ENCODE measurements at regions not wholly inside any gene's neighbourhood (a gene's known extent, or its start where the extent isn't known, plus 50 kb on each side); places are given as distances from the start of the nearest gene placed in this dataset.

DNA sequence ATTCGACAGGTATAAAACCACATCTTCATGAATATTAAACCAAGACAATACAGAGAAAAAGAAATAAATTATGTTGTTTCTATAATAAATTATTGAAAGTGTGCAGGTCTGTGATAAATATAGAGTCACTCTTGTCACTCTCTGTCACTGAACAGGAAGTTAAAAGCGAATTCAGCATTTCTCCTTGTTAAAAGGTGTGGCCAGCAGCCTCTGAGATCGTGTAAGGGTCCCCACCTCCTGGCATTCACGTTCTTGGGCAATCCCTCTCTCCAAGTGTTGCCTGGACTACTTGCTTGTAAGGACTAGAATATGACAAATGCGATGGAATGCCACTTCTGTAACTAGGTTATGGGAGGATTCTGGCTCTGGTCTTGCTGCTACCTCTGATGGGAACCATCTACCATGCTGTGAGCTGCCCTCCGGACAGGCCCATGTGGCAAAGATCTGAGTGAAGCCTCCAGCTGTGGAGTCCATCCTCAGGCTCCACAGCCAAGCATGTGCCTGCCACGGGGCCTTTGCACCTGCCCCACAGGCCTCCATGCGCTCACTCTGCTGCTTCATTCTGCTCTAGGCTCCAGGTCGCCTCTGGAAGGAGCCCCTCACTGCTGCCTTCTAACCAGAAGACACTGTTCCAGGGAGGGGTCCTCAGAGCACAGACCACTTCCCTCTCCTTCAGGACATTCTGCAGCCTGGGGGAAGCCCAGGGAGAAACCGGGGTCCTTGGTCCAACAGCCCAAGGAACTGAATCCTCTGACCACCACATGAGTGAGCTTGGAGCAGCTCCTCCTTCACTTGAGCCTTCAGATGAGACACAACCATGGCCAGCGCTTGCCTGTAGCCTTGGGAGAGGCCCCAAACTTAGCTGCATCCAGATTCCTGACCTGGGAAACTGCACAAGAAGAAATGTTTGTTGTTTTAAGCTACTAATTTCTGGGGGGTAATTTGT lies 202.9 kb upstream of the HDAC4 start:
- Histone ChIP-seq H3K27ac (ENCODE audit: low read depth) (no peak overlapping the region), H3K9me2 (ENCODE audit: insufficient read depth) (peaks cover 5% of the 10 kb centered on the region; the same call in 1 of the 2 replicates), H3K79me2 (replicated peaks; ENCODE audit: insufficient read depth) (no peaks in the 10 kb centered on the region), H2AFZ (no peak overlapping the region), H3K4me3 (no peak overlapping the region), H4K20me1 (replicated peaks; ENCODE audit: insufficient read depth) (no peaks in the 10 kb centered on the region), H3F3A (replicated peaks; ENCODE audit: low read depth) (no peaks in the 10 kb centered on the region), H3K4me1 (ENCODE audit: insufficient read depth) (no peaks in the 10 kb centered on the region; the same call in 1 of the 2 replicates), H3K36me3 (ENCODE audit: insufficient read depth) (no peaks in the 10 kb centered on the region), H3K27me3 (ENCODE audit: insufficient read depth) (no peaks in the 10 kb centered on the region), H3K4me2 (no peak overlapping the region)
- TF ChIP-seq CREB1 (CRISPR knock-in tag; IDR thresholded peaks at IDR 0.05; ENCODE audit: low read depth) (no peak), STAT1 (IDR thresholded peaks at IDR 0.05; ENCODE audit: unreplicated experiment) (no peak), ZNF331 (CRISPR knock-in tag; IDR thresholded peaks at IDR 0.05; ENCODE audit: low read depth) (no peak), EZH2 (IDR thresholded peaks at IDR 0.05; ENCODE audit: low read depth, unreplicated experiment) (no peak), NANOG (IDR thresholded peaks at IDR 0.05; ENCODE audit: borderline replicate concordance) (no peak), EZH2phosphoT487 (IDR thresholded peaks at IDR 0.05; ENCODE audit: unreplicated experiment) (no peak)
- TF ChIP-seq, protein P1, sequence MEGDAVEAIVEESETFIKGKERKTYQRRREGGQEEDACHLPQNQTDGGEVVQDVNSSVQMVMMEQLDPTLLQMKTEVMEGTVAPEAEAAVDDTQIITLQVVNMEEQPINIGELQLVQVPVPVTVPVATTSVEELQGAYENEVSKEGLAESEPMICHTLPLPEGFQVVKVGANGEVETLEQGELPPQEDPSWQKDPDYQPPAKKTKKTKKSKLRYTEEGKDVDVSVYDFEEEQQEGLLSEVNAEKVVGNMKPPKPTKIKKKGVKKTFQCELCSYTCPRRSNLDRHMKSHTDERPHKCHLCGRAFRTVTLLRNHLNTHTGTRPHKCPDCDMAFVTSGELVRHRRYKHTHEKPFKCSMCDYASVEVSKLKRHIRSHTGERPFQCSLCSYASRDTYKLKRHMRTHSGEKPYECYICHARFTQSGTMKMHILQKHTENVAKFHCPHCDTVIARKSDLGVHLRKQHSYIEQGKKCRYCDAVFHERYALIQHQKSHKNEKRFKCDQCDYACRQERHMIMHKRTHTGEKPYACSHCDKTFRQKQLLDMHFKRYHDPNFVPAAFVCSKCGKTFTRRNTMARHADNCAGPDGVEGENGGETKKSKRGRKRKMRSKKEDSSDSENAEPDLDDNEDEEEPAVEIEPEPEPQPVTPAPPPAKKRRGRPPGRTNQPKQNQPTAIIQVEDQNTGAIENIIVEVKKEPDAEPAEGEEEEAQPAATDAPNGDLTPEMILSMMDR (conservative IDR thresholded peaks at IDR 0.05; ENCODE audit: low read depth in 2 of 2), result no peak
- Mint-ChIP-seq H3K27me3 (ENCODE audit: insufficient read depth, low read depth, poor library complexity) (peaks cover 5% of the 10 kb centered on the region), H3K27ac (no peak overlapping the region), H3K9me3 (no peaks in the 10 kb centered on the region; the same call in 2 of the 3 replicates), H3K4me1 (peaks cover 9% of the 10 kb centered on the region), H3K4me3 (no peak overlapping the region), H3K36me3 (ENCODE audit: low read depth) (no peaks in the 10 kb centered on the region)
- DNase-seq (ENCODE audit: low spot score), result no peak
- no peak for ATAC-seq

GRCh38 chr2:239602290-239603282 lies 201.8 kb upstream of the HDAC4 start:
- Histone ChIP-seq H3K27me3 (ENCODE audit: insufficient read depth) (no peaks in the 10 kb centered on the region), H3K79me2 (replicated peaks; ENCODE audit: insufficient read depth) (no peaks in the 10 kb centered on the region), H3K27ac (ENCODE audit: low read depth) (no peak overlapping the region), H3K4me1 (ENCODE audit: insufficient read depth) (no peaks in the 10 kb centered on the region; the same call in 1 of the 2 replicates), H3K4me2 (no peak overlapping the region), H3F3A (replicated peaks; ENCODE audit: low read depth) (no peaks in the 10 kb centered on the region), H2AFZ (no peak overlapping the region), H3K9me2 (ENCODE audit: insufficient read depth) (peaks cover 5% of the 10 kb centered on the region; the same call in 1 of the 2 replicates), H4K20me1 (replicated peaks; ENCODE audit: insufficient read depth) (no peaks in the 10 kb centered on the region), H3K4me3 (no peak overlapping the region), H3K36me3 (ENCODE audit: insufficient read depth) (no peaks in the 10 kb centered on the region)
- no peak overlapping the region for H3K4me3 Mint-ChIP-seq
- no peak overlapping the region for H3K27ac Mint-ChIP-seq
- H3K4me1 Mint-ChIP-seq, result peaks cover 7% of the 10 kb centered on the region
- no peak for DNase-seq (ENCODE audit: low spot score)
- H3K9me3 Mint-ChIP-seq, result peaks cover 4% of the 10 kb centered on the region; the same call in 1 of the 3 replicates
- TF ChIP-seq, protein P1 (conservative IDR thresholded peaks at IDR 0.05; ENCODE audit: low read depth in 2 of 2), result 0 out of 4 replicates have a peak, but pooled peaks of 1 of the 2 experiments have one; percentile 25
- no peak for TF ChIP-seq JUNB (IDR thresholded peaks at IDR 0.05; ENCODE audit: unreplicated experiment)
- H3K27me3 Mint-ChIP-seq (ENCODE audit: insufficient read depth, low read depth, poor library complexity), result peaks cover 5% of the 10 kb centered on the region
- H3K36me3 Mint-ChIP-seq (ENCODE audit: low read depth), result no peaks in the 10 kb centered on the region
- ATAC-seq, result peak; percentile 6; the same call in 2 of the 3 replicates
